ENCODE measurements at regions not wholly inside any gene's neighbourhood (a gene's known extent, or its start where the extent isn't known, plus 50 kb on each side); places are given as distances from the start of the nearest gene placed in this dataset.
"Not testable (repeated sequence)": the region's sequence is repeated elsewhere in the genome, so short reads cannot be mapped to it uniquely, and the experiment has no call there.

- not testable (repeated sequence) for DNase-seq
These were observed 319.2 kb downstream of the SPATA31A1 start for GRCh38 chr9:39674437-39675210.

GRCh38 chr9:39675211-39675553, 319.7 kb downstream of the SPATA31A1 start:
- not testable (repeated sequence) for DNase-seq

DNA sequence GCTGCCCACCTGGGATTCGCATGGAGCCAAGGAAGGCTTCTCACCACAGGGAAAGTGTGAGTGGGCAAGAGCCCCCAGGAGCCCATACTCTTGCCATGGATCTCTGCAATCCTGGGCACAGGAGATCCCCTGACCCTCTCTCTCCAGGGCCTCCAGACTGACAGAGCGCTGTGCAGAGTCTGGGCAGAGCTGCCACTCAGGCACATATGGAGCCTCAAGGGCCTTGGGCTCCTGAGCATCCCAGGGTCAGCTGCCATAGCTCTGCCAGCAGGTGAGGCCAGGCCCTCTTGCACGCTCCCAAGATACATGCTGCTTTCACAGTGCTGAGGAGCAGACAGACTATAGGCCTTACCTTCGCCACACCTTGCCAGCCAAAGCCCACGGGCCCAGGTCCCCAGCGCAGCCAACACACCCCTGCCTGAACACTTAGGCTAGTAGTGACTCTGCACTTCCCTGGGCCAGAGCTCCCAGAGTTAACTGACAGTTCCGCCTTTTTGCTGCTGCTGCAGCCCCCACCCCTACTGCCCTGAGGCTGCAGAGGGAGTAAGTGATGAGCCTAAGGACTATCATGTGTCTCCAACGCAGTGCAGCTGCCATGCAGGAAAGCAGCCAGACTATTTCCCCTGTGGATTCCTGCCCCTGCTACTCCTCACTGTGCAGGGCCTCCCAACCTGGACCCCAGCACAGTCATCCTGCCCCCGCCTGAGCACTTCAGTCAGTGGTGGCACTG, 323.2 kb downstream of the SPATA31A1 start:
- not testable (repeated sequence) for DNase-seq

DNA sequence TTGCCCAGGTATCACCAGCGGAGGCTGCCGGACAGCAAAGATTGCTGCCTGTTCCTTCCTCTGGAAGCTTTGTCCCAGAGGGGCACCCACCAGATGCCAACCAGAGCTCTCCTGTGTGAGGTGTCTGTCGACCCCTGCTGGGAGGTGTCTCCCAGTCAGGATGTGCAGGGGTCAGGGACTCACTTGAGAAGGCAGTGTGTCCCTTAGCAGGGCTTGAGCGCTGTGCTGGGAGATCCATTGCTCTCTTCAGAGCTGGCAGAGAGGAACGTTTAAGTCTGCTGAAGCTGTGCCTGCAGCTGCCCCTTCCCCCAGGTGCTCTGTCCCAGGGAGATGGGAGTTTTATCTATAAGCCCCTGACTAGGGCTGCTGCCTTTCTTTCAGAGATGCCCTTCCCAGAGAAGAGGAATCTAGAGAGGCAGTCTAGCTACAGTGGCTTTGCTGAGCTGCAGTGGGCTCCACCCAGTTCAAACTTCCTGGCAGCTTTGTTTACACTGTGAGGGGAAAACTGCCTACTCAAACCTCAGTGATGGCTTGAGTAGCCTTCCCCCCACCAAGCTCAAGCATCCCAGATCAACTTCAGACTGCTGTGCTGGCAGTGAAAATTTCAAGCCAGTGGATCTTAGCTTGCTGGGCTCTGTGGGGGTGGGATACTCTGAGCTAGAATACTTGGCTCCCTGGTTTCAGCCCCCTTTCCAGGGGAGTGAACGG, 325.4 kb downstream of the SPATA31A1 start:
- DNase-seq, result not testable (repeated sequence)

DNA sequence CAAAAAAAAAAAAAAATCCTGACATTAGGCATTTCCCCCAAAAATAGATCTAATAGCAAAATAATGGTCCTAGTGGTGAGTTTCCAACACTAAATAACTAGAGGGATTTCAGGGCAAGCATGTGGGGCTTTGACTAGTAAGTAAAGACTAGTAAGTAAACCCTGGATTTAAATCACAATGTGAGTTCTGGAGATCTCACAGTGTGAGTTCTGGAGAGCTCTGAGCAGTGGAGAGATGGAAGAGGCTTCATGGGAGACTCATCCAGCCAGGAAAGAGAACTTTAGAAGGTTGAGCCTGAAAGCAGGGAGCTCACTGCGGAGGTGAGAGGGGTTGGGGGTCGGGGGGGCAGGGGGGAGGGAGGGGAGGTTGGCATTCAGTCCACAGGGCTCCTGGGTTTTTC, 373.4 kb downstream of the SPATA31A1 start:
- not testable (repeated sequence) for DNase-seq

DNA sequence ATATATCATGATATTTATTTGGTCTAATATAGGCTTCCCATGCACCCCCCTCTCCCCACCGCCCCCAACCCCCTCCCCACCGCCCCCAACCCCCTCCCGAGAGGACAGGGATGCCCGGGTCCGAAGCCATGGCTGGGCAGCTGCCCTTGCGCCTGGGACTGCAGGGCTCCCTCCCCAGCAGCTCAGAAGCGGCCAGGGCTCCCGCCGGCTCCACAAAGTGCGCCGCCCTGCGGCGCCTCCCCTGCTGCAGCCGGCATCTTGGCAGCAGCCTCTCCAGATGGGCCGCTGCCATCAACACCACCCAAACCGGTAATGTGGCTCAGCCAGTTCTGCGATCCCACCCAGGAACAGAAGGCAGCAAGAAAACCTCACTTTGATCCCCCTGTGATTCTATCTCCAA, 389.4 kb downstream of the SPATA31A1 start:
- DNase-seq, result not testable (repeated sequence)

- not testable (repeated sequence) for DNase-seq
These were observed 420.1 kb downstream of the SPATA31A1 start for GRCh38 chr9:39775570-39775969.

DNA sequence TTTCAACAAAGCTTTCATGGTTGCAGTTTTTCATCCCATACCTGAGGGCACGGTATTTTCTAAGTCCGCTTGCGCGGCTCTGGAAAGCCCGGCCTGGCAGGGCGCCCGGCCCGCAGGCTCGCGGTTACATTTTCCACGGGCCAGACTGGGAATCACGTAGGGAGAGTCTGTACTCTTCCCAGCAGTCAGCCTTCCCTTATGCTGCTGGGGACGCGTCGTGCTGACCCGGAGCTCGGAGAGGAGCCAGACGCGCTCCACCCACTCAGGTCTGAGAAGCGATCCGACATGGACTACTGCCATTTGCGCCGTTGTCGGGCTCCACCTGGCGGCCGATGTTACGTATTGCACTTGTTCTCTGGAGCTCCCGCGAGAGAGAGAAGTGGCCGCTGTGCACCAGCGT, 435.9 kb downstream of the SPATA31A1 start:
- DNase-seq, result not testable (repeated sequence)

- not testable (repeated sequence) for DNase-seq
These were observed 442.5 kb downstream of the SPATA31A1 start for GRCh38 chr9:39797935-39798334.

DNA sequence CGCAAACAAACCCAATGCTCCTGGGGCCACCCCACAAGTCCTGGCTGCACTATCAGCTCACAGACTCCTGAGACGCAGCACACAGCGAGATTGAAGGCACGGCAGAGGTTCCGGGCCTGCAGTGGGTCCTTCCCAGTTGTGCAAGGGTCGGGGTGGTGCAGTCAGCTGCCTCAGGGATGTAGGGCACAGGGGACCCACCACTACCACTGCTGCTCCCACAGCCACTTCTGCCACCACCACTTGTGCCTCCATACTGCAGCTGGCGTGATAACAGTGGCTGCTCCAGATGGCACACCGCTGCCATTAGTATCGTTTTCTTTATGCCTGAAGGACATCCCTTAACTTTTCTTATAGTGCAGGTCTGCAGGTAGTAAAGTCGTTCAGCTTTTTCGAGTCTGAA, 443.8 kb downstream of the SPATA31A1 start:
- not testable (repeated sequence) for DNase-seq

DNA sequence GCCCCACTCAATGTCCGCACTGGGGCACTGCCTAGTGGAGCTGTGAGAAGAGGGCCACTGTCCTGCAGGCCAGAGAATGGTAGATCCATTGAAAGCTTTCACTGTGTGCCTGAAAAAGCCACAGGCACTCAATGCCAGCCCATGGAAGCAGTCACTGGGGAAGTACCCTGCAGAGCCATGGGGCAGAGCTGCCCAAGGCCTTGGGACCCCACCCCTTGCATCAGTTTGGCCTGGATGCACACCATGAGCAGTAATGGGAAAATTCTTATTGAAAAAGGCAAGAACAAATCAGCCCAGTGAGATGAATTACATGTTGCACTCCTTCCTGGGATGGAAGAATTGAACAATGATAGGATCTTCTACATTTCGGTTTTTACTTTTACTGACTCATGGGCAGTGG, 447.1 kb downstream of the SPATA31A1 start:
- not testable (repeated sequence) for DNase-seq

DNA sequence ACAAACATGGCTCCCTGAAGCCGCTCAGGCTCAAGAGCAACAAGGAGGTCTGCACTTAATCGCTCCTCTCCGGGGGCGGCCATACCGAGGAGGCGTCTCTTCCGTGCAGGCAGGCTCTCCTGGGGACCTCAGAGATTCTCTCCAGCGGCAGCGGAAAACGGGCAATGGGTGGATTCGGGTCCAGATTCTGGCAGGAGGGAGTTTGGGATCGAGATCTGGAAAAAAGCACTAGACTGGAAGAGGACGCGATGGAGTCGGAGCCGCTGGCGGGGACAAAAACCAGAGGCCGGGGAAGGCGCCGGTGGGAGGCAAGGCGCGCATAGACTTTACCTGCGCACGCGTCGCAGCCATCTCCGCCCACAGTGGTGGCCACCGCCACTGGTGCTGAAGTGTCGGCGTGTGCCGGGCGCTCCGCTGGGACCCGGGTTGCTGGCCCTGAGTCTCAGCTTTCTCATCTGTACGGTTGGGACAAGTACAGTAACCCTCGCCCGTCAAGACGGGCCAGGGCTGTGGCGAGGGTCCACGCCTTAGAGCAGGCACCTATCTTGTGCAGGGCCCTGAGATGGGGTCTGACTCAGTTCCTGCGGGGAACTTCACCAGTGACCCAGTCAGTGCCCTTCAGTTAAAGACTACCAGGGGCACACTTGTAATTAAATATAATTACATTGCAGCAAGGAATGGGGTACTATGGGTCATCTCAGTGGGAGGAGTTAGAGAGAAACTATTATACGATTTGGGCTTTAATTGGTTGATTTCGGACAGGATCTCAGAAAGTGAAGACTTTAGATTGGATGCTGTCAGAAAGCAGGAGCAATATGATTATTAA, 454.1 kb downstream of the SPATA31A1 start:
- DNase-seq, result peak; percentile 53

- DNase-seq, result not testable (repeated sequence)
These were observed 454.9 kb downstream of the SPATA31A1 start for GRCh38 chr9:39810401-39810800.

GRCh38 chr9:39811615-39812014, 456.1 kb downstream of the SPATA31A1 start:
- not testable (repeated sequence) for DNase-seq

DNA sequence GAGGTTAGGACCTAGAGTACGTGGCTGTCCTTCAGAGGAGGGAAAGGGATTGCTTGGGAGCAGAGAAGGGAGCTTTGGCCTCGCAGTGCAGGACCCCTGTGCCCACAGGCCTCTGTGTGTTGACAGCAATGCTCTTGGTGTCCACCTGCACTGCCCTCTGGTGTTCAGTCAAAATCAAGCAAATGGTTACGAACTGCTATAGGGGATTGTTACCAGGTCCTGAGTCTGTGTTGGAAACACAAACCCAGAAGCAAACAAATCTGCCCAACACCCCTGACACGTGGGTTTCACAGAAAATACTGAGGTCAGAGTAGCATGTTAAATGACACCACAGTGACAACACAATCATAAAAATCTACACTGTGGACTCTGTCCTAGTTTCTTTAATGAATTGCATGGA, 473.0 kb downstream of the SPATA31A1 start:
- DNase-seq, result not testable (repeated sequence)
